GM23338 (cell line): ENCODE measurements at regions not wholly inside any gene's neighbourhood (a gene's known extent, or its start where the extent isn't known, plus 50 kb on each side); places are given as distances from the start of the nearest gene placed in this dataset.
A peak's percentile ranks its signal among the peaks of the same experiment; 100 is the strongest.

Source experiments
- ATAC-seq: fragments of 200-7000 bp; cut with Tn5 transposase; 3 replicates; pipeline ENCODE4 v1.9.1; 2020
- DNase-seq: peaks from one replicate; pipeline ENCODE4 v3.0.0-alpha.2; 2015; ENCODE audit warnings: low spot score
- H2AFZ ChIP-seq: fragments of 200-600 bp; sonication (generic); 2 replicates; pipeline ENCODE4 v1.8.0; 2016; ENCODE audit warnings: antibody characterized with exemption, mild to moderate bottlenecking, moderate library complexity
- H3F3A ChIP-seq: fragments of 200-600 bp; sonication (generic); replicated peaks from 2 replicates; pipeline ENCODE4 v1.8.0; 2017; ENCODE audit warnings: antibody characterized with exemption, mixed run types, low read depth
- H3K27ac ChIP-seq: fragments of 200-600 bp; sonication (generic); 2 replicates; pipeline ENCODE4 v1.6.1; 2016; ENCODE audit warnings: low read depth
- H3K27me3 ChIP-seq: fragments of 200-600 bp; sonication (generic); 2 replicates; pipeline ENCODE4 v1.8.0; 2016; ENCODE audit warnings: mild to moderate bottlenecking, mixed run types, moderate library complexity; ENCODE audit not compliant: insufficient read depth
- H3K36me3 ChIP-seq: fragments of 200-600 bp; sonication (generic); 2 replicates; pipeline ENCODE4 v1.8.0; 2016; ENCODE audit warnings: mild to moderate bottlenecking; ENCODE audit not compliant: insufficient read depth
- H3K4me1 ChIP-seq: fragments of 200-600 bp; sonication (generic); 2 replicates; pipeline ENCODE4 v1.8.0; 2016; ENCODE audit warnings: mild to moderate bottlenecking, moderate library complexity; ENCODE audit not compliant: insufficient read depth
- H3K4me2 ChIP-seq: fragments of 200-600 bp; sonication (generic); 2 replicates; pipeline ENCODE4 v1.7.1; 2017; ENCODE audit warnings: mixed run types
- H3K4me3 ChIP-seq: fragments of 200-600 bp; sonication (generic); 2 replicates; pipeline ENCODE4 v1.6.1; 2016; ENCODE audit warnings: mixed run types
- H3K79me2 ChIP-seq: fragments of 200-600 bp; sonication (generic); replicated peaks from 2 replicates; pipeline ENCODE4 v1.8.0; 2017; ENCODE audit warnings: mild to moderate bottlenecking; ENCODE audit not compliant: insufficient read depth
- H3K9me2 ChIP-seq: fragments of 200-600 bp; sonication (generic); 2 replicates; pipeline ENCODE4 v1.8.0; 2017; ENCODE audit not compliant: insufficient read depth
- H4K20me1 ChIP-seq: fragments of 200-600 bp; sonication (generic); replicated peaks from 2 replicates; pipeline ENCODE4 v1.8.0; 2017; ENCODE audit warnings: mild to moderate bottlenecking; ENCODE audit not compliant: insufficient read depth
- H3K27ac Mint-ChIP-seq: 2 replicates; pipeline ENCODE4 v1.8.0; 2020; ENCODE audit warnings: inconsistent platforms, mild to moderate bottlenecking, moderate library complexity, mixed read lengths
- H3K27me3 Mint-ChIP-seq: 3 replicates; pipeline ENCODE4 v1.8.0; 2022; ENCODE audit warnings: low read depth, mild to moderate bottlenecking, moderate library complexity, mixed read lengths, inconsistent platforms; ENCODE audit not compliant: insufficient read depth, poor library complexity
- H3K36me3 Mint-ChIP-seq: 3 replicates; pipeline ENCODE4 v1.8.0; 2021; ENCODE audit warnings: low read depth, mild to moderate bottlenecking, inconsistent platforms, moderate library complexity, mixed read lengths
- H3K4me1 Mint-ChIP-seq: 3 replicates; pipeline ENCODE4 v1.8.0; 2020; ENCODE audit warnings: mild to moderate bottlenecking, inconsistent platforms, mixed read lengths
- H3K4me3 Mint-ChIP-seq: 3 replicates; pipeline ENCODE4 v1.8.0; 2021; ENCODE audit warnings: moderate library complexity, mild to moderate bottlenecking, inconsistent platforms, mixed read lengths
- H3K9me3 Mint-ChIP-seq: 3 replicates; pipeline ENCODE4 v1.8.0; 2020; ENCODE audit warnings: moderate library complexity, mild to moderate bottlenecking, inconsistent platforms, mixed read lengths
- CREB1 ChIP-seq: fragments of 250-450 bp; sonication (Bioruptor Pico); IDR thresholded peaks from 2 replicates; pipeline ENCODE4 v1.5.0; 2020; ENCODE audit warnings: low read depth, mild to moderate bottlenecking, moderate library complexity
- EZH2 ChIP-seq: fragments of 200-600 bp; sonication (generic); IDR thresholded peaks from one replicate; pipeline ENCODE4 v1.8.0; 2017; ENCODE audit warnings: antibody characterized with exemption, mild to moderate bottlenecking, low read depth; ENCODE audit not compliant: unreplicated experiment
- EZH2phosphoT487 ChIP-seq: fragments of 200-600 bp; sonication (generic); IDR thresholded peaks from one replicate; pipeline ENCODE4 v1.8.1; 2018; ENCODE audit warnings: antibody characterized with exemption; ENCODE audit not compliant: unreplicated experiment
- JUNB ChIP-seq: IDR thresholded peaks from one replicate; pipeline ENCODE4 v1.6.1; 2016; ENCODE audit warnings: antibody characterized with exemption; ENCODE audit not compliant: unreplicated experiment
- NANOG ChIP-seq: IDR thresholded peaks from 2 replicates; pipeline ENCODE4 v1.6.1; 2016; ENCODE audit warnings: antibody characterized with exemption, borderline replicate concordance
- POLR2AphosphoS5 ChIP-seq: IDR thresholded peaks from 2 replicates; pipeline ENCODE4 v1.6.1; 2016; ENCODE audit warnings: antibody characterized with exemption, low read depth
- STAT1 ChIP-seq: IDR thresholded peaks from one replicate; pipeline ENCODE4 v1.6.1; 2016; ENCODE audit warnings: antibody characterized with exemption; ENCODE audit not compliant: unreplicated experiment
- ZNF114 ChIP-seq: fragments of 250-450 bp; sonication (Bioruptor Pico); IDR thresholded peaks from 2 replicates; pipeline ENCODE4 v1.5.0; 2020; ENCODE audit warnings: mild to moderate bottlenecking, moderate library complexity
- ZNF331 ChIP-seq: fragments of 250-450 bp; sonication (Bioruptor Pico); IDR thresholded peaks from 2 replicates; pipeline ENCODE4 v1.5.0; 2020; ENCODE audit warnings: low read depth, mild to moderate bottlenecking, moderate library complexity
- TF ChIP-seq, protein P1 (sequence below): IDR thresholded peaks from 2 replicates; pipeline ENCODE4 v1.6.1; 2016; ENCODE audit warnings: antibody characterized with exemption
- TF ChIP-seq, protein P2 (sequence below), 2 experiments: fragments of 200-600 bp in 1 of 2; sonication (generic) in 1 of 2; conservative IDR thresholded peaks; 2 replicates each; pipeline versions ENCODE4 v1.5.1 to v1.6.1; 2016 to 2017; ENCODE audit warnings: antibody characterized with exemption in 2 of 2, low read depth in 2 of 2, mild to moderate bottlenecking in 2 of 2, moderate library complexity in 1 of 2
- TF ChIP-seq, protein P3 (sequence below): IDR thresholded peaks from one replicate; pipeline ENCODE4 v1.6.1; 2018; ENCODE audit warnings: antibody characterized with exemption; ENCODE audit not compliant: unreplicated experiment

DNA sequence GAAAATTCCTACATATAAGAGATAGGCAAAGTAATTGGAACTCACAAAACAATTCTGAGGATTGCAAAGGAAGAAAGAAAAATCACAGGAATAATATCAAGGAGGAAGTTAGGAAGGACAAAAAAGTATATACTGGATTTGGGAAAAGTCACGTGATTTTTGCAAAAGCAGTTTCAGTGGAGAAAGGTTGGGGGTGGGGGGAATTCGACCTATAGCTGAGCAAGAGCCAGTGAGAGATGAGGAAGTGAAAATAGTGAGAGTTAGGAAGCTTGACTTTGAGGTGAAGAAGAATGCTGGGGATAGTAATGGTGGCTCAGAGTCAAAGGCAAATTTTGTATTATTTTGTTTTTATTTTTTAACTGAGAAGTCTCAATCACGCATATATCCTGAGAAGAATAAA is 438.0 kb upstream of the PMFBP1 start:
- peak; percentile 42; the same call in 2 of the 3 replicates for ATAC-seq
- no peaks in the 10 kb centered on the region for H3K79me2 ChIP-seq
- no peaks in the 10 kb centered on the region for H3K27me3 ChIP-seq
- Mint-ChIP-seq H3K27me3 (no peaks in the 10 kb centered on the region), H3K36me3 (peaks cover 4% of the 10 kb centered on the region; the same call in 1 of the 3 replicates), H3K9me3 (no peaks in the 10 kb centered on the region), H3K4me3 (no peak overlapping the region), H3K4me1 (peaks cover 14% of the 10 kb centered on the region), H3K27ac (peak overlapping the region; percentile 60)
- DNase-seq, result no peak
- no peak overlapping the region for H3K4me3 ChIP-seq
- H3K36me3 ChIP-seq, result no peaks in the 10 kb centered on the region
- no peak for TF ChIP-seq CREB1 (CRISPR knock-in tag)
- no peak for TF ChIP-seq NANOG
- TF ChIP-seq ZNF331 (CRISPR knock-in tag), result no peak
- H4K20me1 ChIP-seq, result 0 out of 2 replicates have a peak, but pooled peaks cover 3% of the 10 kb centered on the region
- no peak overlapping the region for H3K4me2 ChIP-seq
- H3K4me1 ChIP-seq, result peaks cover 21% of the 10 kb centered on the region
- H3K9me2 ChIP-seq, result no peaks in the 10 kb centered on the region
- no peaks in the 10 kb centered on the region for H3F3A ChIP-seq
- no peak overlapping the region for H2AFZ ChIP-seq
- peak overlapping the region; percentile 20; the same call in 1 of the 2 replicates for H3K27ac ChIP-seq

DNA sequence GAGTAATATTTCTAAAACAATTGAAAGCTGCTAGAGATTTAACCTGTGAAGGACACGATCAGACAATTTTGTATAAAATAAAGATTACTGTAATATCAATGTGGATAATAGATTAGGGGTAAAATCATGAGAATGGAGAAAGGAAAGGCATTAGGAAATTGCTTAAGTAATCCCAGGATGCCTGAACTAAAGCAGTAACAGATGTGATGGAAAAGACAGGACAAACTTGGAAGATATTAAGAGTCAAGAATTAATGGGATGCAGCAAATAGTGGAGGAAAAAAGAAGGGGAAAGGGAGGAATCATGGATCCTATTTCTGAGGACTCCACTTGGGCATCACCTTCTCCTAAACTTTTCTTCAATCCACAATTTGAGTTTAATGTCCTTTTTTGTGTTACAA is 437.1 kb upstream of the PMFBP1 start:
- Histone ChIP-seq H2AFZ (no peak overlapping the region), H3K79me2 (no peaks in the 10 kb centered on the region), H3K27me3 (no peaks in the 10 kb centered on the region), H4K20me1 (0 out of 2 replicates have a peak, but pooled peaks cover 3% of the 10 kb centered on the region), H3K4me1 (peaks cover 25% of the 10 kb centered on the region), H3K27ac (no peak overlapping the region), H3K36me3 (no peaks in the 10 kb centered on the region), H3K9me2 (no peaks in the 10 kb centered on the region), H3K4me2 (no peak overlapping the region), H3K4me3 (no peak overlapping the region), H3F3A (no peaks in the 10 kb centered on the region)
- TF ChIP-seq STAT1 (no peak), CREB1 (CRISPR knock-in tag) (no peak)
- TF ChIP-seq, protein P1, sequence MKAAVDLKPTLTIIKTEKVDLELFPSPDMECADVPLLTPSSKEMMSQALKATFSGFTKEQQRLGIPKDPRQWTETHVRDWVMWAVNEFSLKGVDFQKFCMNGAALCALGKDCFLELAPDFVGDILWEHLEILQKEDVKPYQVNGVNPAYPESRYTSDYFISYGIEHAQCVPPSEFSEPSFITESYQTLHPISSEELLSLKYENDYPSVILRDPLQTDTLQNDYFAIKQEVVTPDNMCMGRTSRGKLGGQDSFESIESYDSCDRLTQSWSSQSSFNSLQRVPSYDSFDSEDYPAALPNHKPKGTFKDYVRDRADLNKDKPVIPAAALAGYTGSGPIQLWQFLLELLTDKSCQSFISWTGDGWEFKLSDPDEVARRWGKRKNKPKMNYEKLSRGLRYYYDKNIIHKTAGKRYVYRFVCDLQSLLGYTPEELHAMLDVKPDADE, result no peak
- Mint-ChIP-seq H3K36me3 (peaks cover 4% of the 10 kb centered on the region; the same call in 1 of the 3 replicates), H3K27me3 (no peaks in the 10 kb centered on the region), H3K4me3 (no peak overlapping the region), H3K4me1 (peaks cover 23% of the 10 kb centered on the region), H3K9me3 (no peaks in the 10 kb centered on the region; the same call in 2 of the 3 replicates), H3K27ac (no peak overlapping the region)
- DNase-seq (no peak), ATAC-seq (no peak)

DNA sequence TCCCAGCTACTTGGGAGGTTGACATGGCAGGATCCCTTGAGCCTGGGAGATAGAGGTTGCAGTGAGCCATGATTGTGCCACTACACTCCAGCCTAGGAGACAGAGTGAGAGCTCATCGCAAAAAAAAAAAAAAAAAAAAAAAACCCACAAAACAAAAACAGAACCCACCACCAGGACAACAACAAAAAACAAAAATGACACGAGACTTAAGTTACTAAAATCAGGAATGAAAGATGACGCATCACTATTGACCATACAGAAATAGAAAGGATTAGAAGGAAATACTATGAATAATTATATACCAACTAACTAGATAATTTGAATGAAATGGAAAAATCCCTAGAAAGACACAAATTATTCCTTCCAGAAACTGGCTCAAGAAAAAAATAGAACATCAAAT is 432.4 kb upstream of the PMFBP1 start:
- H3K4me2 ChIP-seq, result no peak overlapping the region
- no peak for TF ChIP-seq EZH2
- TF ChIP-seq, protein P2, sequence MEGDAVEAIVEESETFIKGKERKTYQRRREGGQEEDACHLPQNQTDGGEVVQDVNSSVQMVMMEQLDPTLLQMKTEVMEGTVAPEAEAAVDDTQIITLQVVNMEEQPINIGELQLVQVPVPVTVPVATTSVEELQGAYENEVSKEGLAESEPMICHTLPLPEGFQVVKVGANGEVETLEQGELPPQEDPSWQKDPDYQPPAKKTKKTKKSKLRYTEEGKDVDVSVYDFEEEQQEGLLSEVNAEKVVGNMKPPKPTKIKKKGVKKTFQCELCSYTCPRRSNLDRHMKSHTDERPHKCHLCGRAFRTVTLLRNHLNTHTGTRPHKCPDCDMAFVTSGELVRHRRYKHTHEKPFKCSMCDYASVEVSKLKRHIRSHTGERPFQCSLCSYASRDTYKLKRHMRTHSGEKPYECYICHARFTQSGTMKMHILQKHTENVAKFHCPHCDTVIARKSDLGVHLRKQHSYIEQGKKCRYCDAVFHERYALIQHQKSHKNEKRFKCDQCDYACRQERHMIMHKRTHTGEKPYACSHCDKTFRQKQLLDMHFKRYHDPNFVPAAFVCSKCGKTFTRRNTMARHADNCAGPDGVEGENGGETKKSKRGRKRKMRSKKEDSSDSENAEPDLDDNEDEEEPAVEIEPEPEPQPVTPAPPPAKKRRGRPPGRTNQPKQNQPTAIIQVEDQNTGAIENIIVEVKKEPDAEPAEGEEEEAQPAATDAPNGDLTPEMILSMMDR (conservative IDR thresholded peaks at IDR 0.05; ENCODE audit: low read depth in 2 of 2), result no peak
- no peak for TF ChIP-seq JUNB
- TF ChIP-seq, protein P1, result no peak
- no peak for TF ChIP-seq CREB1 (CRISPR knock-in tag)
- TF ChIP-seq ZNF114 (CRISPR knock-in tag), result no peak
- TF ChIP-seq EZH2phosphoT487, result no peak
- TF ChIP-seq STAT1, result no peak
- TF ChIP-seq POLR2AphosphoS5, result no peak
- TF ChIP-seq, protein P3, sequence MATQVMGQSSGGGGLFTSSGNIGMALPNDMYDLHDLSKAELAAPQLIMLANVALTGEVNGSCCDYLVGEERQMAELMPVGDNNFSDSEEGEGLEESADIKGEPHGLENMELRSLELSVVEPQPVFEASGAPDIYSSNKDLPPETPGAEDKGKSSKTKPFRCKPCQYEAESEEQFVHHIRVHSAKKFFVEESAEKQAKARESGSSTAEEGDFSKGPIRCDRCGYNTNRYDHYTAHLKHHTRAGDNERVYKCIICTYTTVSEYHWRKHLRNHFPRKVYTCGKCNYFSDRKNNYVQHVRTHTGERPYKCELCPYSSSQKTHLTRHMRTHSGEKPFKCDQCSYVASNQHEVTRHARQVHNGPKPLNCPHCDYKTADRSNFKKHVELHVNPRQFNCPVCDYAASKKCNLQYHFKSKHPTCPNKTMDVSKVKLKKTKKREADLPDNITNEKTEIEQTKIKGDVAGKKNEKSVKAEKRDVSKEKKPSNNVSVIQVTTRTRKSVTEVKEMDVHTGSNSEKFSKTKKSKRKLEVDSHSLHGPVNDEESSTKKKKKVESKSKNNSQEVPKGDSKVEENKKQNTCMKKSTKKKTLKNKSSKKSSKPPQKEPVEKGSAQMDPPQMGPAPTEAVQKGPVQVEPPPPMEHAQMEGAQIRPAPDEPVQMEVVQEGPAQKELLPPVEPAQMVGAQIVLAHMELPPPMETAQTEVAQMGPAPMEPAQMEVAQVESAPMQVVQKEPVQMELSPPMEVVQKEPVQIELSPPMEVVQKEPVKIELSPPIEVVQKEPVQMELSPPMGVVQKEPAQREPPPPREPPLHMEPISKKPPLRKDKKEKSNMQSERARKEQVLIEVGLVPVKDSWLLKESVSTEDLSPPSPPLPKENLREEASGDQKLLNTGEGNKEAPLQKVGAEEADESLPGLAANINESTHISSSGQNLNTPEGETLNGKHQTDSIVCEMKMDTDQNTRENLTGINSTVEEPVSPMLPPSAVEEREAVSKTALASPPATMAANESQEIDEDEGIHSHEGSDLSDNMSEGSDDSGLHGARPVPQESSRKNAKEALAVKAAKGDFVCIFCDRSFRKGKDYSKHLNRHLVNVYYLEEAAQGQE, result no peak
- TF ChIP-seq NANOG, result no peak
- no peak for TF ChIP-seq ZNF331 (CRISPR knock-in tag)

More for the DNA sequence above, 432.4 kb upstream of the PMFBP1 start:
- Mint-ChIP-seq H3K4me1 (peaks cover 14% of the 10 kb centered on the region), H3K4me3 (no peak overlapping the region), H3K36me3 (peaks cover 7% of the 10 kb centered on the region; the same call in 2 of the 3 replicates), H3K9me3 (peaks cover 4% of the 10 kb centered on the region; the same call in 1 of the 3 replicates), H3K27ac (peak overlapping the region; percentile 44), H3K27me3 (no peaks in the 10 kb centered on the region)
- Histone ChIP-seq H3K79me2 (0 out of 2 replicates have a peak, but pooled peaks cover 13% of the 10 kb centered on the region), H4K20me1 (no peaks in the 10 kb centered on the region; the same call in 1 of the 2 replicates), H3K27me3 (no peaks in the 10 kb centered on the region), H3K4me1 (peaks cover 14% of the 10 kb centered on the region), H3K27ac (no peak overlapping the region), H3K9me2 (no peaks in the 10 kb centered on the region), H3K36me3 (no peaks in the 10 kb centered on the region), H2AFZ (no peak overlapping the region), H3K4me3 (no peak overlapping the region), H3F3A (no peaks in the 10 kb centered on the region)
- DNase-seq, result no peak
- ATAC-seq, result no peak
